ENCODE measurements at regions not wholly inside any gene's neighbourhood (a gene's known extent, or its start where the extent isn't known, plus 50 kb on each side); places are given as distances from the start of the nearest gene placed in this dataset.
"Not testable (repeated sequence)": the region's sequence is repeated elsewhere in the genome, so short reads cannot be mapped to it uniquely, and the experiment has no call there.

- H3K36me3 ChIP-seq (ENCODE audit: control insufficient read depth in 2 of 2, insufficient read depth in 1 of 2, low read length in 2 of 2): no peaks in the 10 kb centered on the region
- no peak overlapping the region for H3K4me3 ChIP-seq (ENCODE audit: low read depth, low read length)
- H3K4me1 ChIP-seq (ENCODE audit: control insufficient read depth, insufficient read depth, low read length): no peaks in the 10 kb centered on the region
- ChIA-PET CTCF (no interaction called here), POLR2A (no interaction called here)
- no peak overlapping the region for H3K27ac ChIP-seq (ENCODE audit: extremely low read depth, low read depth, low read length)
- TF ChIP-seq KLF1 (tag by site-specific recombination; IDR thresholded peaks at IDR 0.05): no peak
- no peak for TF ChIP-seq ZNF138 (tag by site-specific recombination; IDR thresholded peaks at IDR 0.05; ENCODE audit: borderline replicate concordance)
- TF ChIP-seq ZNF785 (tag by site-specific recombination; IDR thresholded peaks at IDR 0.05): no peak
- no peak for TF ChIP-seq ZNF677 (tag by site-specific recombination; IDR thresholded peaks at IDR 0.05)
- TF ChIP-seq ZNF664 (tag by site-specific recombination; IDR thresholded peaks at IDR 0.05): no peak
- no peak for TF ChIP-seq ZNF266 (tag by site-specific recombination; IDR thresholded peaks at IDR 0.05; ENCODE audit: low read depth)
- TF ChIP-seq ZNF175 (tag by site-specific recombination; IDR thresholded peaks at IDR 0.05): no peak
- no peak for TF ChIP-seq ZNF18 (tag by site-specific recombination; IDR thresholded peaks at IDR 0.05)
- no peak for TF ChIP-seq SCRT1 (tag by site-specific recombination; IDR thresholded peaks at IDR 0.05; ENCODE audit: borderline replicate concordance)
- TF ChIP-seq BCL6B (tag by site-specific recombination; IDR thresholded peaks at IDR 0.05): no peak
- no peak for TF ChIP-seq ZXDB (tag by site-specific recombination; IDR thresholded peaks at IDR 0.05)
- no peak for TF ChIP-seq ZNF549 (tag by site-specific recombination; IDR thresholded peaks at IDR 0.05)
- no peak for TF ChIP-seq ZNF645 (tag by site-specific recombination; IDR thresholded peaks at IDR 0.05)
- TF ChIP-seq ZNF585B (tag by site-specific recombination; IDR thresholded peaks at IDR 0.05): no peak
- no peak for TF ChIP-seq ZNF580 (tag by site-specific recombination; IDR thresholded peaks at IDR 0.05)
- no peak for TF ChIP-seq ZNF488 (tag by site-specific recombination; IDR thresholded peaks at IDR 0.05)
- TF ChIP-seq ZNF558 (tag by site-specific recombination; IDR thresholded peaks at IDR 0.05): no peak
- TF ChIP-seq ZNF658 (tag by site-specific recombination; IDR thresholded peaks at IDR 0.05): no peak
- no peak for TF ChIP-seq ZNF792 (tag by site-specific recombination; IDR thresholded peaks at IDR 0.05)
- H3K9me3 ChIP-seq (ENCODE audit: control insufficient read depth, insufficient read depth, low read depth, low read length): no peaks in the 10 kb centered on the region
These were observed 161.1 kb upstream of the EPB41L3 start for GRCh38 chr18:5704847-5705246.

GRCh38 chr18:5702016-5702415 is 158.2 kb upstream of the EPB41L3 start:
- H3K4me1 ChIP-seq (ENCODE audit: control insufficient read depth, insufficient read depth, low read length); H3K4me3 ChIP-seq (ENCODE audit: low read depth, low read length); H3K36me3 ChIP-seq (ENCODE audit: control insufficient read depth in 2 of 2, insufficient read depth in 1 of 2, low read length in 2 of 2); CTCF ChIA-PET; H3K27ac ChIP-seq (ENCODE audit: extremely low read depth, low read depth, low read length); POLR2A ChIA-PET; H3K9me3 ChIP-seq (ENCODE audit: control insufficient read depth, insufficient read depth, low read depth, low read length): not testable (repeated sequence)
- TF ChIP-seq REST (tag by site-specific recombination; IDR thresholded peaks at IDR 0.05) (0 out of 2 replicates have a peak, but pooled peaks have one; percentile 32), ZNF518A (tag by site-specific recombination; conservative IDR thresholded peaks at IDR 0.05; ENCODE audit: low read depth) (peak; percentile 66), ZNF266 (tag by site-specific recombination; IDR thresholded peaks at IDR 0.05; ENCODE audit: low read depth) (peak; percentile 19; the same call in 1 of the 2 replicates), ZXDB (tag by site-specific recombination; IDR thresholded peaks at IDR 0.05) (0 out of 2 replicates have a peak, but pooled peaks have one; percentile 28), ZNF426 (tag by site-specific recombination; IDR thresholded peaks at IDR 0.05) (peak; percentile 62)
